ENCODE measurements at regions not wholly inside any gene's neighbourhood (a gene's known extent, or its start where the extent isn't known, plus 50 kb on each side); places are given as distances from the start of the nearest gene placed in this dataset.

DNA sequence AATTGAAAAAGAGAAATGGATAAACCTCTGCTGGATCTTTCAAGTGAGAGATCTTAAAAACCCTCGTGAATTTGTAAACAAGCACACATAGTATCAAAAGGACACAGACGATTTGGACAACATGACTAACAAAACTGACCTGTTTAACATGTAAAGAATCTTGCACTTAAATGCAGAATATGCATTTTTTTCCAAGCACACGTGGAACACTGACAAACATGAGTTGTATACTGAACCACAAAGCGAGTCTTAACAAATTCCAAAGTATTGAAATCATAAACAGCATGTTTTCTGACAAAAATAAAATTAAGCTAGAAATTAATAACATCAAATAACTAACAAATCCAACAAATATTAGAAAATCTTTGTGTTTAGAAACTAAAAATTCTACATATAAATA is 65.0 kb upstream of the ZNF746 start:
- TF ChIP-seq EZH2 (IDR thresholded peaks at IDR 0.05; ENCODE audit: insufficient read depth, poor library complexity, severe bottlenecking) (no peak), EZH2phosphoT487 (IDR thresholded peaks at IDR 0.05; ENCODE audit: insufficient read depth, low read depth) (no peak)

Measured in GM23248 (cell line).